Suprapubic skin (tissue), 4 donors: ENCODE measurements at regions not wholly inside any gene's neighbourhood (a gene's known extent, or its start where the extent isn't known, plus 50 kb on each side); places are given as distances from the start of the nearest gene placed in this dataset.

Source experiments
- DNase-seq, 2 donors: peaks; one replicate each; pipeline ENCODE4 v3.0.0-alpha.2; 2019; ENCODE audit warnings: low spot score in 2 of 2
- H3K27ac ChIP-seq: fragments of 200-600 bp; sonication (generic); one replicate; pipeline ENCODE4 v1.5.1; 2019
- H3K27me3 ChIP-seq: fragments of 200-600 bp; sonication (generic); one replicate; pipeline ENCODE4 v1.5.1; 2019
- H3K36me3 ChIP-seq: fragments of 200-600 bp; sonication (generic); one replicate; pipeline ENCODE4 v1.5.1; 2019
- H3K4me1 ChIP-seq: fragments of 200-600 bp; sonication (generic); one replicate; pipeline ENCODE4 v1.5.1; 2019
- H3K4me3 ChIP-seq: fragments of 200-600 bp; sonication (generic); one replicate; pipeline ENCODE4 v1.5.1; 2019; ENCODE audit warnings: mild to moderate bottlenecking
- H3K9me3 ChIP-seq: fragments of 200-600 bp; sonication (generic); one replicate; pipeline ENCODE4 v1.5.1; 2019
- CTCF ChIP-seq, 2 donors: fragments of 200-600 bp in 1 of 2; fragments of 450-650 bp in 1 of 2; sonication (generic) in 1 of 2; IDR thresholded peaks; one replicate each; pipeline ENCODE4 v1.5.1; 2016 to 2019; ENCODE audit warnings: antibody characterized with exemption in 2 of 2, mild to moderate bottlenecking in 1 of 2, moderate library complexity in 1 of 2
- EP300 ChIP-seq: sonication (generic); formaldehyde crosslinking; IDR thresholded peaks from one replicate; pipeline ENCODE4 v1.6.1; 2017; ENCODE audit warnings: antibody characterized with exemption
- POLR2A ChIP-seq, 2 donors: fragments of 450-650 bp; IDR thresholded peaks; one replicate each; pipeline ENCODE4 v1.6.1; 2017; ENCODE audit warnings: antibody characterized with exemption in 2 of 2, mild to moderate bottlenecking in 2 of 2, moderate library complexity in 2 of 2
- POLR2AphosphoS5 ChIP-seq, 3 donors: sonication (generic); formaldehyde crosslinking; IDR thresholded peaks; one replicate each; pipeline ENCODE4 v1.6.1; 2017; ENCODE audit warnings: antibody characterized with exemption in 3 of 3
- WGBS: methylation state at CpG from one replicate; pipeline ENCODE4 v1.1.5; 2018; 5-methylcytosine and 5-hydroxymethylcytosine counted together

DNA sequence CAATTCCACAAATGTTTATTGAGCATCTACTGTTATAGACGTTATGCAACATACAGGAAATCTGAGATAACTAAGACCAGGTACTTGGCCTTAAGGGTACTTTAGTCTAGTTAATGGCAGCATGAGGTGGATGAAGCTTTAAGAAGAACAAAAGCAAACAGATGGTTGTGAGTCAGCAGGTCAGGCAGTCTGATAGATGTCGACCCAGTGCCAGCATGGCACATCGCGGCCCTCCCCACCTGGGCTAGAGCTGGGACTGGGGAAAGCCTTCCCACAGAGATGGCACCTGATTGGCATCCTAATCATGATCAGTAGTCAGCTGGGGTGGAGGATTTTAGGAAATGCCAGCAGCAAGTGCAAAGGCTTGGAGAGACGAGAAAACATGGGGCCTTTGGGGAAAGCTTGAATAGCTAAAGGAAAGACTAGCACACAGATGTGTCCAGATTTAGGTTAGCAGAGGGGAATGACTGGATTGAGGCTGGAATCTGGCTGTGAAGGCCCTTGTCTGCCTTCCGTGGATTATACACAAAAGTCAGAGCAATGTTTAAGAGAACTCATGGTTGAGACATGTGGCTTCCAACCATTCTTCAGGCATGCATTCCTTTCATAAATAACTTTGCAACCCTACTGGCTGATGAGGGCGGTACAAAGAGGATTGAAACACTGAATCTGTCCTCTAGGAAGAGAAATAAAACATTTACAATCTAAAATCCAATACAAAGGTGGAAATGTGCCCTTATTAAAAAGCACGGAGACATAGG is 395.4 kb upstream of the WWC1 start:
- TF ChIP-seq POLR2A (IDR thresholded peaks at IDR 0.05) = no peak
- no peak for TF ChIP-seq CTCF (IDR thresholded peaks at IDR 0.05)
- TF ChIP-seq EP300 = no peak
- TF ChIP-seq POLR2AphosphoS5 (IDR thresholded peaks at IDR 0.05) = no peak
- Histone ChIP-seq H3K27ac (no peak overlapping the region), H3K36me3 (no peaks in the 10 kb centered on the region), H3K4me3 (no peak overlapping the region), H3K9me3 (no peaks in the 10 kb centered on the region), H3K27me3 (no peaks in the 10 kb centered on the region), H3K4me1 (no peaks in the 10 kb centered on the region)
- no peak for DNase-seq
- 85% methylated on average over 8 of the region's 8 CpGs for WGBS

DNA sequence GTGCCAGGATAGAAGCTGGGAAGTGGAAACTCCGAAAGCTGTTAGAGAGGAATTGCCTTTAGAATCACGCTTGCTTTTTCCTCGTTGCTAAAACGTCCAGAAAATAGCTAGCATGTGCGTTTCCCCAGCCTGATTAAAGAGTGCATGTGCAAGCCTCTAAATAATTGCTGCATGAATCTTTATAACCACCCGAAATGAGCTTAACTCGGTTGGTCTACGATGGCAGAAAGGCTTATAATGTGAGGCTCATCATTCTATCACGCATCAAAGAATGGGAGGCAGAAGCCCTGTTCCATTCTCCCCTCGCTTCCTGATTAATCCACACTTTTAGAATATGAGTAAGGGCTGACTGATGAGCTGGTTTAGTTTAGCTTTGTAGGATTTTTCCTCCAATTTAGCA is 394.6 kb upstream of the WWC1 start:
- WGBS = 84% methylated on average over 10 of the region's 10 CpGs
- no peaks in the 10 kb centered on the region for H3K36me3 ChIP-seq
- no peaks in the 10 kb centered on the region for H3K27me3 ChIP-seq
- H3K4me3 ChIP-seq = no peak overlapping the region
- DNase-seq = no peak
- no peaks in the 10 kb centered on the region for H3K4me1 ChIP-seq
- H3K27ac ChIP-seq = no peak overlapping the region
- TF ChIP-seq EP300 = no peak
- TF ChIP-seq POLR2AphosphoS5 (IDR thresholded peaks at IDR 0.05) = no peak
- no peak for TF ChIP-seq POLR2A (IDR thresholded peaks at IDR 0.05)
- TF ChIP-seq CTCF (IDR thresholded peaks at IDR 0.05) = no peak
- H3K9me3 ChIP-seq = no peaks in the 10 kb centered on the region

- Histone ChIP-seq H3K9me3 (no peaks in the 10 kb centered on the region), H3K4me3 (no peak overlapping the region), H3K27ac (no peak overlapping the region), H3K27me3 (no peaks in the 10 kb centered on the region), H3K4me1 (no peaks in the 10 kb centered on the region), H3K36me3 (no peaks in the 10 kb centered on the region)
- DNase-seq = no peak
- 83% methylated on average over 1 of the region's 1 CpG for WGBS
- no peak for TF ChIP-seq CTCF (IDR thresholded peaks at IDR 0.05)
- TF ChIP-seq POLR2AphosphoS5 (IDR thresholded peaks at IDR 0.05) = no peak
- no peak for TF ChIP-seq EP300
- no peak for TF ChIP-seq POLR2A (IDR thresholded peaks at IDR 0.05)
Observed at GRCh38 chr5:167897371-167897770, 394.1 kb upstream of the WWC1 start.

DNA sequence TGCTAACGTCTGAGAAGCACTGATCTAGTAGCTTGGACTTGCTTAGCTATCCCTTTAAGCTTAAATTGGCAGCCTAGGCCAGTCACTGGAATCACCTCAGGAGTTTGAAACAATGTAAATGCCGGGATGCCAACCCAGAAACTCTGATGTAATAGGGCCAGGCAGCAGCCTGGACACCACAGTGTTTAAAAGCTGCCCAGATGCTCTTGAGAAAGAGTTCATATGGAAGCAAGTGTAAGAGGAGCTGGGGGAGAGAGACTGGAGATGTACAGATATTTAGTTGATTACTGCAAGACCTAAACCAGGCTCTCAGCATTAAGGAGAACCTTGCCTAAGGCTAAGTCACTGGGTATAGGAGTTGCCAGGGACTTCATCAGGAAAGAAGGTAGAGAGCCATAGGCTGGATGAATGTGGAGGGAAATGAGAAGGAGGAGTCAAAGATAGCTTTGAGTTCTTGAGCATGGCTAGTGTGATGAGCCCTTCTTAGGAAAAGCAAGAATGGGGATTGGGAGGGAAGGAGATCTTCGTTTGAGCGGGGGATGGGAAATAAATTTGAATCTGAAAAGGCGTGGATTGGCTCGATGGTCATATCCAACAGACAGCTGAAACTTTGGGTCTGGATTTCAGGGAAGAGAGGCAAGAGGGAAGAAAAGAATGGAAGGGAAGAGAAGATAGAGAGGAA is 392.9 kb upstream of the WWC1 start:
- H3K4me3 ChIP-seq = no peak overlapping the region
- H3K9me3 ChIP-seq = no peaks in the 10 kb centered on the region
- WGBS = 73% methylated on average over 6 of the region's 6 CpGs
- no peaks in the 10 kb centered on the region for H3K27me3 ChIP-seq
- H3K36me3 ChIP-seq = no peaks in the 10 kb centered on the region
- DNase-seq = no peak
- H3K27ac ChIP-seq = no peak overlapping the region
- no peak for TF ChIP-seq POLR2AphosphoS5 (IDR thresholded peaks at IDR 0.05)
- no peak for TF ChIP-seq POLR2A (IDR thresholded peaks at IDR 0.05)
- no peak for TF ChIP-seq CTCF (IDR thresholded peaks at IDR 0.05)
- TF ChIP-seq EP300 = no peak
- no peaks in the 10 kb centered on the region for H3K4me1 ChIP-seq

DNA sequence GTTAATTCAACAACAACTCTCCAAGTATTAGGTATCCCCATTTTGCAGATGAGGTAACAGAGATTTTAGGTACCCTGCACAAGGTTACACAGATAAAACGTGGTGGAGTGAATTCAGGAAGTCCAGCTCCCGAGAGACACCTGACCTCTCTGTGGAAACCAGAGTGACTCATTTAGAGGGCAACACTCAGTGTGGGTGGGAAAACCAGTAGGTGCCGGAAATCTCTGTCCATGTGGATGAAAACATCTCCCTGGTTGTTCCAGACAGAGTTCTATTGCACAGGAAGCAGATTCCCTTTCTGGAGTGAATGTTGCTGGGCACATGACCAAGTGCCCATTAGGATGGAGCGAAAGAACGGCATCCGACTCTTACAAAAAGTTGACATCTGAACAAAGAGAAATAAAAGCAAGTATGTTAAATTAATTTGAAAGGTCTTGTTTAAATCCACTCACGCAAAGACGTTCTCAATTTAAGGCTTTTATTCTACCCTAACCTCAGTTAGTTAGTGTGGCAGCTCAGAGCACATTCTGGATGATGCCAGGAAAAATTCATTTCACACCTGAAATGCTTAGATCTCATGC is 391.9 kb upstream of the WWC1 start:
- Histone ChIP-seq H3K27me3 (no peaks in the 10 kb centered on the region), H3K4me1 (no peaks in the 10 kb centered on the region), H3K27ac (no peak overlapping the region), H3K36me3 (no peaks in the 10 kb centered on the region), H3K9me3 (no peaks in the 10 kb centered on the region), H3K4me3 (no peak overlapping the region)
- no peak for DNase-seq
- TF ChIP-seq POLR2AphosphoS5 (IDR thresholded peaks at IDR 0.05) (no peak), CTCF (IDR thresholded peaks at IDR 0.05) (no peak), POLR2A (IDR thresholded peaks at IDR 0.05) (no peak), EP300 (no peak)
- 78% methylated on average over 8 of the region's 8 CpGs for WGBS
